Neural cell (in vitro differentiated cells): ENCODE measurements at regions not wholly inside any gene's neighbourhood (a gene's known extent, or its start where the extent isn't known, plus 50 kb on each side); places are given as distances from the start of the nearest gene placed in this dataset.

Experiments
- H2AFZ ChIP-seq: fragments of 200-600, 300-800 bp; sonication (generic), shearing (Covaris generic); 2 replicates; pipeline ENCODE4 v1.6.0; 2014; ENCODE audit warnings: low read depth, mild to moderate bottlenecking, antibody characterized with exemption, low read length, moderate library complexity
- H3F3A ChIP-seq: fragments of 200-600 bp; shearing (Covaris generic); 2 replicates; pipeline ENCODE4 v1.6.1; 2016; ENCODE audit warnings: mild to moderate bottlenecking, moderate library complexity, mixed read lengths, antibody characterized with exemption, low read length; ENCODE audit not compliant: insufficient read depth, poor library complexity, severe bottlenecking
- H3K27ac ChIP-seq: fragments of 200-600, 300-800 bp; sonication (generic), shearing (Covaris generic); 2 replicates; pipeline ENCODE4 v1.5.1; 2014; ENCODE audit warnings: mild to moderate bottlenecking, low read length, moderate library complexity
- H3K27me3 ChIP-seq: fragments of 300-800, 200-600 bp; sonication (generic), shearing (Covaris generic); 2 replicates; pipeline ENCODE4 v1.6.0; 2014; ENCODE audit warnings: mild to moderate bottlenecking, low read depth, low read length, moderate library complexity; ENCODE audit not compliant: insufficient read depth
- H3K36me3 ChIP-seq: fragments of 300-800, 200-600 bp; sonication (generic), shearing (Covaris generic); 2 replicates; pipeline ENCODE4 v1.5.1; 2014; ENCODE audit warnings: mild to moderate bottlenecking, antibody characterized with exemption, low read length, moderate library complexity; ENCODE audit not compliant: insufficient read depth
- H3K4me2 ChIP-seq: fragments of 300-800, 200-600 bp; sonication (generic), shearing (Covaris generic); 2 replicates; pipeline ENCODE4 v1.6.0; 2014; ENCODE audit warnings: mild to moderate bottlenecking, low read length
- H3K4me3 ChIP-seq: fragments of 300-800, 200-600 bp; sonication (generic), shearing (Covaris generic); 2 replicates; pipeline ENCODE4 v1.5.1; 2014; ENCODE audit warnings: mild to moderate bottlenecking, low read length, moderate library complexity
- H3K79me2 ChIP-seq: fragments of 200-600 bp; shearing (Covaris generic); replicated peaks from 2 replicates; pipeline ENCODE4 v1.6.0; 2014; ENCODE audit warnings: mild to moderate bottlenecking, low read length, moderate library complexity; ENCODE audit not compliant: insufficient read depth
- H3K9ac ChIP-seq: fragments of 300-800, 200-600 bp; sonication (generic), shearing (Covaris generic); 2 replicates; pipeline ENCODE4 v1.6.1; 2016; ENCODE audit warnings: mild to moderate bottlenecking, low read length, mixed read lengths
- H3K9me2 ChIP-seq: fragments of 200-600 bp; shearing (Covaris generic); 2 replicates; pipeline ENCODE4 v1.6.1; 2016; ENCODE audit warnings: mild to moderate bottlenecking, low read length, mixed read lengths; ENCODE audit not compliant: insufficient read depth
- H3K9me3 ChIP-seq: fragments of 200-600, 300-800 bp; sonication (generic), shearing (Covaris generic); 2 replicates; pipeline ENCODE4 v1.6.1; 2016; ENCODE audit warnings: mild to moderate bottlenecking, mixed run types, low read length, moderate library complexity, mixed read lengths
- H4K20me1 ChIP-seq: fragments of 200-600 bp; shearing (Covaris generic); 2 replicates; pipeline ENCODE4 v1.6.1; 2016; ENCODE audit warnings: mild to moderate bottlenecking, mixed run types; ENCODE audit not compliant: insufficient read depth
- EP300 ChIP-seq: fragments of 450-650 bp; conservative IDR thresholded peaks from 2 replicates; pipeline ENCODE4 v1.6.1; 2014; ENCODE audit warnings: antibody characterized with exemption, mild to moderate bottlenecking, moderate library complexity; ENCODE audit not compliant: poor library complexity, severe bottlenecking
- EZH2 ChIP-seq: fragments of 200-600, 300-800 bp; shearing (Covaris generic), sonication (generic); IDR thresholded peaks from 2 replicates; pipeline ENCODE4 v1.6.1; 2014; ENCODE audit warnings: antibody characterized with exemption, low read length, borderline replicate concordance, mild to moderate bottlenecking; ENCODE audit not compliant: insufficient read depth, poor library complexity, severe bottlenecking
- MXI1 ChIP-seq: fragments of 450-650 bp; conservative IDR thresholded peaks from 2 replicates; pipeline ENCODE4 v1.6.1; 2014; ENCODE audit warnings: antibody characterized with exemption, mild to moderate bottlenecking; ENCODE audit not compliant: poor library complexity, severe bottlenecking
- POLR2AphosphoS5 ChIP-seq: IDR thresholded peaks from 2 replicates; pipeline ENCODE4 v1.6.1; 2012
- RAD21 ChIP-seq: fragments of 450-650 bp; conservative IDR thresholded peaks from 2 replicates; pipeline ENCODE4 v1.6.1; 2014; ENCODE audit warnings: antibody characterized with exemption, mild to moderate bottlenecking, moderate library complexity
- SMC3 ChIP-seq: fragments of 450-650 bp; conservative IDR thresholded peaks from 2 replicates; pipeline ENCODE4 v1.6.1; 2014; ENCODE audit warnings: antibody characterized with exemption, mild to moderate bottlenecking, moderate library complexity; ENCODE audit not compliant: poor library complexity
- TAF1 ChIP-seq: IDR thresholded peaks from 2 replicates; pipeline ENCODE4 v1.6.1; 2012; ENCODE audit warnings: low read depth
- TF ChIP-seq, protein P1 (sequence below): IDR thresholded peaks from 2 replicates; pipeline ENCODE4 v1.6.1; 2012; ENCODE audit warnings: borderline replicate concordance
- TF ChIP-seq, protein P2 (sequence below): fragments of 450-650 bp; IDR thresholded peaks from 2 replicates; pipeline ENCODE4 v1.5.1; 2014; ENCODE audit warnings: antibody characterized with exemption, mild to moderate bottlenecking, moderate library complexity; ENCODE audit not compliant: poor library complexity, severe bottlenecking

DNA sequence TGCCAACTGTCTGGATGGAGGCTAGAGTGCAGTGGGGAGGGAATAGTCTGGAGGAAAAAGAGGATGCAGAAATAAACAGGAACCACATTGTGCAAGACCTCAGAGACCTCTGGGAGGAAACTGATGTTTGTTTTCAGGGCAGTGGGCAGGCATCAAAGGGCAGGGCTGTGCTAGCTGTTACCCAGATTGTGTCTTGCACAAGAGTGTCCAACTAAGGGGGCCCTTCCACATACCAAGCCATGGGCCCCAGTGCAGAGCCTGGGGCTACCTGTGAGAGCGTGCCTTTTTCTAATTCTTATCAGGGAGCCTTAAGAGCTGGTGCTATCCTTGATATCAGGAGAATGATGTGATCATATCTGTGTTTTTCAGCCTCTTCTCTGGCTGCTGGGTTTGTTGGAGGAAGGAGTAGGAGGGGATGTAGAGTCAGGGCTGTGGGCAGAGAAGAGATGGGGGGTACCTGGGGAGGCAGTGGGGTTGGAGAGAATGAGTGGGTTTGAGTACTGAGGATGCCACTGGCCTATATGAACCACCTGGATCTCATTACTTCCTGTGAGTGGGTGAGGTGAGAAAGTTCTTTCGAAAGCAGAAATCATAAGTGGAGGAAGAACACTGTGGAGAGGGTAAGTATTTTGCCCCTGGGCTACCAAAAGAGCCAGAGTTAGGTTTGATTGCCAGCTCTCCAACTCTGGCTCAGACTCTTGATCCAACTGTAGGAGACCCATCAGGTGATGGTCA, 259.2 kb upstream of the CRY1 start:
- H4K20me1 ChIP-seq: no peaks in the 10 kb centered on the region
- H3K9me3 ChIP-seq: no peaks in the 10 kb centered on the region
- no peak overlapping the region for H3K27ac ChIP-seq
- H3K27me3 ChIP-seq: no peaks in the 10 kb centered on the region
- H3F3A ChIP-seq: no peaks in the 10 kb centered on the region
- no peak overlapping the region for H3K9ac ChIP-seq
- H3K4me3 ChIP-seq: no peak overlapping the region
- no peaks in the 10 kb centered on the region for H3K36me3 ChIP-seq
- no peak overlapping the region for H3K4me2 ChIP-seq
- H3K9me2 ChIP-seq: no peaks in the 10 kb centered on the region
- no peaks in the 10 kb centered on the region for H3K79me2 ChIP-seq
- TF ChIP-seq RAD21: no peak
- no peak overlapping the region for H2AFZ ChIP-seq

DNA sequence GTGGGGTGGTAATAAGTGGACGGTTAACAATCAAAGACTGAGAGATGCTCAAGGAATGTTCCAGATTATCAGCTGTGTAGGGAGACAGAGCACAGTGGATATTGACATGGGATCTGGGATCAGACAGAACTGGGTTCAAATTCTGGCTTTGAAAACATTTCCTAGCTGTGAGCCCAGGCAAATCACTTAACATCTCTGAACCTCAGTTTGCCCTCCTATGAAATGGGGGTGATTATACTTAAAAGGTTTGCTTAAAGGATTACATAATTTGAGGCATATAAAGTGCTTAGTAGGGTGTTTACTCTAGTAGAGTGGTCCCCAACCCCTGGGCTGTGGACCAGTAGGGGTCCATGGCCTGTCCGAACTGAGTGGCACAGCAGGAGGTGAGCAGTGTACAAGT, 260.0 kb upstream of the CRY1 start:
- no peak overlapping the region for H3K9ac ChIP-seq
- H2AFZ ChIP-seq: no peak overlapping the region
- no peak overlapping the region for H3K4me2 ChIP-seq
- no peaks in the 10 kb centered on the region for H4K20me1 ChIP-seq
- no peak overlapping the region for H3K27ac ChIP-seq
- H3F3A ChIP-seq: no peaks in the 10 kb centered on the region
- H3K9me3 ChIP-seq: no peaks in the 10 kb centered on the region
- no peaks in the 10 kb centered on the region for H3K36me3 ChIP-seq
- TF ChIP-seq EZH2: no peak
- no peak for TF ChIP-seq POLR2AphosphoS5
- no peaks in the 10 kb centered on the region for H3K9me2 ChIP-seq
- H3K4me3 ChIP-seq: no peak overlapping the region
- no peaks in the 10 kb centered on the region for H3K27me3 ChIP-seq
- H3K79me2 ChIP-seq: no peaks in the 10 kb centered on the region

DNA sequence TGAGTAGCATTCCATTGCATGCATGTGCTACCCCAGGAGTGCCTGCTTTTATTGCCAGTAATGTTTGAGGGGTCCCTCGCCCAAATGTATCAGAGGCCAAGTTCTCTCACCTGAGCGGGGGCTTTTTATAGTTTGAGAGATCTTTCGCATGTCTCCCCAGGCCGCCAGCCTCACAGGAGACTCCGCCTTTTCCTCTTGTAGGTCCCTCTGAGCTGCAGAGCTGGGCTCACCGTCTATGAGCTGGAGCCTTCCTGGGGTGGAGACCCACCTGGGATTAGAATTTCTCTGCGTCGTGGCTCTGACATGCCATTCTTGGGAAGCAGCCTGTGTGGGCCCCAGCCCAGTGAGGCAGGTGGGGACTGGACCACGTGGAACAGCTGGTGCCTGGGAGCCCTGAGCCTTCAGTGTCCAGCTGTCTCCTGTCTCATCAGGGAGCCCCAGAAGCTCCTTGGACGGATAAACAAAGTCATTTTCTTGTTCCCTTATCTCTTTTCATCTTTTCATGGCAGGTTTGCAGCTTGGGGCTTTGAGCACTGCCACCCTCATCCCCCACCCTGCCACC, 261.7 kb upstream of the CRY1 start:
- Histone ChIP-seq H3F3A (no peaks in the 10 kb centered on the region), H4K20me1 (no peaks in the 10 kb centered on the region), H3K9me2 (no peaks in the 10 kb centered on the region), H3K9me3 (no peaks in the 10 kb centered on the region), H3K79me2 (no peaks in the 10 kb centered on the region), H3K9ac (no peak overlapping the region), H3K4me3 (no peak overlapping the region), H3K4me2 (no peak overlapping the region), H3K27ac (no peak overlapping the region), H3K27me3 (no peaks in the 10 kb centered on the region), H3K36me3 (no peaks in the 10 kb centered on the region), H2AFZ (no peak overlapping the region)
- TF ChIP-seq EZH2 (no peak), TAF1 (no peak), EP300 (no peak), MXI1 (no peak), SMC3 (no peak), POLR2AphosphoS5 (no peak), RAD21 (no peak)
- TF ChIP-seq, protein P1, sequence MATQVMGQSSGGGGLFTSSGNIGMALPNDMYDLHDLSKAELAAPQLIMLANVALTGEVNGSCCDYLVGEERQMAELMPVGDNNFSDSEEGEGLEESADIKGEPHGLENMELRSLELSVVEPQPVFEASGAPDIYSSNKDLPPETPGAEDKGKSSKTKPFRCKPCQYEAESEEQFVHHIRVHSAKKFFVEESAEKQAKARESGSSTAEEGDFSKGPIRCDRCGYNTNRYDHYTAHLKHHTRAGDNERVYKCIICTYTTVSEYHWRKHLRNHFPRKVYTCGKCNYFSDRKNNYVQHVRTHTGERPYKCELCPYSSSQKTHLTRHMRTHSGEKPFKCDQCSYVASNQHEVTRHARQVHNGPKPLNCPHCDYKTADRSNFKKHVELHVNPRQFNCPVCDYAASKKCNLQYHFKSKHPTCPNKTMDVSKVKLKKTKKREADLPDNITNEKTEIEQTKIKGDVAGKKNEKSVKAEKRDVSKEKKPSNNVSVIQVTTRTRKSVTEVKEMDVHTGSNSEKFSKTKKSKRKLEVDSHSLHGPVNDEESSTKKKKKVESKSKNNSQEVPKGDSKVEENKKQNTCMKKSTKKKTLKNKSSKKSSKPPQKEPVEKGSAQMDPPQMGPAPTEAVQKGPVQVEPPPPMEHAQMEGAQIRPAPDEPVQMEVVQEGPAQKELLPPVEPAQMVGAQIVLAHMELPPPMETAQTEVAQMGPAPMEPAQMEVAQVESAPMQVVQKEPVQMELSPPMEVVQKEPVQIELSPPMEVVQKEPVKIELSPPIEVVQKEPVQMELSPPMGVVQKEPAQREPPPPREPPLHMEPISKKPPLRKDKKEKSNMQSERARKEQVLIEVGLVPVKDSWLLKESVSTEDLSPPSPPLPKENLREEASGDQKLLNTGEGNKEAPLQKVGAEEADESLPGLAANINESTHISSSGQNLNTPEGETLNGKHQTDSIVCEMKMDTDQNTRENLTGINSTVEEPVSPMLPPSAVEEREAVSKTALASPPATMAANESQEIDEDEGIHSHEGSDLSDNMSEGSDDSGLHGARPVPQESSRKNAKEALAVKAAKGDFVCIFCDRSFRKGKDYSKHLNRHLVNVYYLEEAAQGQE: no peak
- TF ChIP-seq, protein P2, sequence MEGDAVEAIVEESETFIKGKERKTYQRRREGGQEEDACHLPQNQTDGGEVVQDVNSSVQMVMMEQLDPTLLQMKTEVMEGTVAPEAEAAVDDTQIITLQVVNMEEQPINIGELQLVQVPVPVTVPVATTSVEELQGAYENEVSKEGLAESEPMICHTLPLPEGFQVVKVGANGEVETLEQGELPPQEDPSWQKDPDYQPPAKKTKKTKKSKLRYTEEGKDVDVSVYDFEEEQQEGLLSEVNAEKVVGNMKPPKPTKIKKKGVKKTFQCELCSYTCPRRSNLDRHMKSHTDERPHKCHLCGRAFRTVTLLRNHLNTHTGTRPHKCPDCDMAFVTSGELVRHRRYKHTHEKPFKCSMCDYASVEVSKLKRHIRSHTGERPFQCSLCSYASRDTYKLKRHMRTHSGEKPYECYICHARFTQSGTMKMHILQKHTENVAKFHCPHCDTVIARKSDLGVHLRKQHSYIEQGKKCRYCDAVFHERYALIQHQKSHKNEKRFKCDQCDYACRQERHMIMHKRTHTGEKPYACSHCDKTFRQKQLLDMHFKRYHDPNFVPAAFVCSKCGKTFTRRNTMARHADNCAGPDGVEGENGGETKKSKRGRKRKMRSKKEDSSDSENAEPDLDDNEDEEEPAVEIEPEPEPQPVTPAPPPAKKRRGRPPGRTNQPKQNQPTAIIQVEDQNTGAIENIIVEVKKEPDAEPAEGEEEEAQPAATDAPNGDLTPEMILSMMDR: no peak
